Activated effector memory CD4-positive, alpha-beta T cell treated with Interleukin-2 at 50 U/mL for 16 hours (primary cell): ENCODE measurements at regions not wholly inside any gene's neighbourhood (a gene's known extent, or its start where the extent isn't known, plus 50 kb on each side); places are given as distances from the start of the nearest gene placed in this dataset.

Experiments used
- DNase-seq: peaks from one replicate; pipeline ENCODE4 v3.0.0-alpha.2; 2020

DNA sequence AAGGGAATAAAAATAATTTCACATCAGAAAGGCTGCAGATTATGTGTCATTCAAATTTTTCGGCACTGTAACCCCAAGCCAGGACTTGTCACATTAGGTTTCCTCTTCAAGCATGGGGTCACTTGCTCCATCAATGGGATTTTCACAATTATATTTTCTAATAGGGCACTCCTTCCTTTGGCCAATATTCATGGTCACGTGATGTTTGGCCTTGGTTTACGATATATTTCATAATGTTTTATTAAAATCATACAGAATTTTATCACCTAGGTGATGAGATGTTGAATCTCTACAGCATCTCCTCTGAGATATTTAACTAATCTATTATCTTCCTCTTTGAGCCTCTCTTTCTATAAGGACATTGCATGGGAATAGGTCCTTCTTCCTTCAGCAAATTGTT is 523.5 kb upstream of the SEMA6A start:
- no peak for DNase-seq

DNA sequence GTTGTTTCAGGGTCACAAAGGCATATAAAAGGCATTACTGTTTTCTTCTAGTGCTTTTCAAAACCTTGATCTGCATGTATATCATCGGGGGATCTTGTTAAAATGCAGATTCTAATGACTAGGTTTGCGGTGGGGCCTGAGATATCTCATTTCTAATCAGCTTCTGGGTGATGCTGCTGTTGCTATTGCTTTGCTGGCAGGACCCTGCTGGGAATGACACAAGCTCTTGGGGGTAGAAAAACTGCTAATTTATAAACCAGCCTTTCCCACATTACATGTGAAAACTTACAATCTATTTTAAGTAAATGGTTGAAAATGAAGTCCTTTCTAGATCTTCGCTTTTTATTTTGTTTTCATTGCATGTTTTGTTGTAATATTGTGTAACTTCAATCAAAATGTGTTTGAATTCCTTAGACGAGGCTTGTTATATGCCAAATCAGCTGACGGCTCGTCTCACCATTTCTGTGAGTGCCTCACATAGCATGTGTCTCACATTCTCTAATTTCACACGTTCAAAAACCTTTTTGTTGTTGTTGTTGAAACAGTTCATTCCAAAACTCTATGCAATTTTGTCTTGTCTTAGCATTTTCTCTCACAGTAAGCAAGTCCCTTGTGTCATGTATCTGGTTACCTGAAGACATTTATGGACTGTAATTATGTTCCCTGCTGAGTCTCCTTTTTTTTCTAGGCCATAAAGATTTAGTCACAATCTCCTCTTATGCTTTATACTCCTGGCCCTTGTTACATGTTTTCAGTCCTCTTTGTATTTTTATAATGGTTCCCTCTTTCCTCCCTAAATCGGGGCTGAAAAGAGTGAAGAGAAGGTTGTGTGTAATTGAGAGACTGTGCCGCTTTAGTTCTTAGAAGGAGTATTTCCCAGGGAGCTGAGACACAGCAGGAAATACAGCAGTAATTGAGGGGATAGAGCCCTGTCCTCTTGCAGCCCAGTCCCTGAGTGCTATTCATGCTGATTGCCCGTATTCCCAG is 521.0 kb upstream of the SEMA6A start:
- DNase-seq = no peak

DNA sequence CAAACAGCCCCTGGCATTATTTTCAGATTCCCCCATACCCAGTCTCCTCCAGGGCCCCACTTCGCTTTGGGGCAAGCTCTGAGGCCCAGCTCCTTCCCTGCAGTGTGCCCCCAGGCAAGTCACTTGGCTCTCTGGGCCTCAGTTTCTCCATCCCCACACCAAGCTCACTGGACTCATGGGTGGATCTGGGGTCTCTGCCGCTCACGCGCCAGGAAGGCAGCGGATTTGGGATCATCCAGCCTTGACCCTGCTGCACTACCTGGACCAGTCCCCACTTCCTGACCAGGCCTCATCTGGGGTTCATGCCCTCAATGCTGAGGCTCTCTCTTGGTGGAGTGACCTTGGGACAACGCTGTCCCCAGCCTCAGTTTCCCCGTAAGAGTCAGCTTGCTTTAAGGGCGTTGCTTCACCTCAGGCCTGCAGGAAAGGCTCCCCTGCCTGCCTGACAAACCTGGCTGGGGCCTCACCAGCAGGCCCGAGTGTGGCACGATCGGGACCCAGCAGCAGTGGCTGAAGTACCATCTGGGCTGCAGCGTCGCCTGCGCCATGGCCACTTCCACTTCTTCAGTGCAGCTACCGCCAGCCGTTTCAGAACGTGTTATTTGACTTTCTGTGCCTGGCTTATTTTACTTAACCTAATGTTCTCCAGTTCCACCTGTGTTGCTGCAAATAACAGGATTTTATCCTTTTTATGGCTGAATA is 519.6 kb upstream of the SEMA6A start:
- DNase-seq = no peak

DNA sequence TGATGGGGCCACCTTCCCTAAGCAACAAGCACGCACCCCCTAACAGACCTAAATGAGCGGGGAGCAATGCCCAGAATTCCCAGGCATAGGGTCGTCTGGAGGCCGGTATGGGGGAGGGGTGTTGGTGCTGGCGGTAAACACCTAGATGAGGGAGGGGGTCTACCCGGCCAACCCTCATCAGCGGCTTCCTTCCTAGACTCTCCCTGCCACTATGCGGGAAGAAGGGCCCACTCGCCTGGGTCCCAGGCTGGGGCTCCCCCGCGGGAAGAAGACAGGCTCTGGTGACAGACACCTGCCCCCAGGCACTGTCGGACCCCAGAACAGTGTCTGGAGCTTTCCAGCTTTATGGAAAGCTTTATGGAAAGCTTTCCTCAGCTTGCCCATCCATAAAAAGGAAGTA is 519.0 kb upstream of the SEMA6A start:
- no peak for DNase-seq

DNA sequence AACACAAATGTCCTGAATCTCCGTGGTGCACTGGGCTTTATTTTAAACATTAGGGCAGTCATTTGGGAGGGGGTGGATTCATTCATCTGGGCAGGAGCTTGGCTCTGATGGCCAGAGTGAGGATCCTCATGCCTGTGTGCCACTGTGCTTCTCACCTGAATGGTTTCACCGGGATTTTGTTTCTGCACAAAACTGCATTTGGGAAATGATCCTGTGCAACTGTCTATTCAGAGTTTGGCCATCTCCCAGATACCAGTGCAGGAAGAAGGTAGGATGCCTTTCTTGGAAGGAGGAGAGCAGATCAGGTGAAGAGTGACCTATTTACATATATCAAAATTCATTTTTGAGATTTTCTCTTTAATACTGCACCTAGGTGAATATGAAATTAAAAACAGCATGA is 514.4 kb upstream of the SEMA6A start:
- DNase-seq = no peak

DNA sequence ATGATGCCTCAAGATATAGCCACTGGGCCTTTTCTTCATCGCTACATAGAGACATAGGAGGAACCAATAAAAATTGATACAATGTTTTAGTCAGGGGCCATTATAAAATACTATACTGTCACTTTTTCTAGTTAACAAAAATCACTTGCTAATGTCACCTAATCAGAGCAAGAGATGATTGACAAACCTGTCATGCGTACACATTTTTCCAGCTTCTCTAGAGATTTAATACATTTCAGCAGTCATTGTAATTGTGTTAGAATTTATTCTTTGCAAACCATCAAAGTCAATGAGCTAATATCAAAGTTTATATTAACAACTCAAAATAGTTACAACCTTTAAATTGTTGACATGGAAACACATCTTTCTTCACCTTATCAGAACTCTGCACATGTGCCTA is 513.6 kb upstream of the SEMA6A start:
- DNase-seq = no peak

DNA sequence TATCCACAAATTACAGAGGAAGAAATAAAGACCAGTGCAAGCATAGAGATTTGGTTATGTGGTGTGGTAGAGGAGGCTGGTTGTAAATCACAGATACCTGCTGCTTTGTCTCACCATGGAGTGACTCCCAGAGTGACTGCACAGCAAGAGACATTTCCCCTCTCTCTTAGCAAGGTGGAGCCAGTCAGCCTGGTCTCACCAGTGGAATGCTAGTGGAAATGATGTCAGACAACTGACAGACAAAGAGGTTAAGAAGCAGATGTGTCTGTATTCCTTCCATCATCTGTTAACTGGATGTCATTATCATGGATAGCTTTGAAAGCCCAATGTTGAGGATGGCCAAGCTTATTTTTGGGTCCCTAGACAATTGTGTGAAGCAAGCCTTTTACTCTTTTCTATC is 509.4 kb upstream of the SEMA6A start:
- no peak for DNase-seq

DNA sequence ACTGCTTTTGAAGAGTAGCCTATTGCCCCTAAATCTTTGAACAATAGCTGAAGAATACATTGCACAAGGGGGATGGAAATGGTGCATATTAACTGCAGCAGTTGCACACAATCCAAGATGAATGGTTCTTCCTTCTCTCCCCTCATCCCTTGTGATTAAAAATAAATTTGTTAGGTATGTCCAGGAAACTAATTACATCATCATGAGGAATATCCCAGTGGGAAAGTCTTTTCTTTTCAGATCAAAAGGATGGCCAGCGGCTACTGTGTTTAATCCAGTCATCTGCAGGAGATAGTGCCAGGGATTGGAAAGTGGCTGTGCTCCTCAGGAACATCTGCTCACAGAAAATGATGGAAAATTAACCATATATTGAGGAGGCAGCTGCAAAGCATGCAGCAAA is 508.4 kb upstream of the SEMA6A start:
- DNase-seq = no peak

DNA sequence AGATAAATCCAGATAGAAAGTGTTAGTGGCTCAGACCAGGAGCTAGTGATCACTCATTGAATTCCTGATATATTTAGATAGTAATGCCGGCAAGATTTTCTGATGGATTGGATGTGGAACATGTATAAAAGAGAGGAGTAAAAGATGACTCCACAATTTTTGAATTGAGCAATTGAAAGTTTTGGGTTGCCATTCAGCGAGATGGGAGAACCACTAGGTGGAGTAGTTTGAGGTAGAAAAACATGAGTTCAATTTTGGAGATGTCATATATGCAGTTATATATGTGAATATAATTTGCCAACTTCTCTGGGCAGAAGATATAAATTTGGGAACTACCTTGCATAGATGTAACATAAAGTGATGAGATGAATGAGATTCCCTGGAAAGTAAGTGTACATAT is 502.5 kb upstream of the SEMA6A start:
- DNase-seq = no peak

DNA sequence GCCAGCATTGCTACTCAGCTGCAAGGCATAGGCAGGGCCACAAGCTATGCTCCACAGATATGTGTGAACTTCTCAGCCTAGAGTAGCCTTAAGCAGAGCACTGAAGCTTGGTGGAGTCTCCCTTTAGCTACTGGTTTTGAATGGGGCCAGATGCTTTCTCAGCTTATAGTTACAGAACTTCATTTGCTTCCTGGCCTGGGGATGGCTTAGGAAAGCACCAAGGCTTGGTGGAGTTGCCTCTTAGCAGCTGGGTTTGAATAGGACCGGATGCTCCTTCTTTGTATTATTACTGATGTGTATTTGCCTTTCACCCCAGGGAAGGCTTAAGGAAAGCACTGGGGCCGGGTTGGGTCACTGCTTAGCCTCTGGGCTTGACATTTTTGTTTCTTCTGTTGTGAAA is 497.8 kb upstream of the SEMA6A start:
- no peak for DNase-seq

DNA sequence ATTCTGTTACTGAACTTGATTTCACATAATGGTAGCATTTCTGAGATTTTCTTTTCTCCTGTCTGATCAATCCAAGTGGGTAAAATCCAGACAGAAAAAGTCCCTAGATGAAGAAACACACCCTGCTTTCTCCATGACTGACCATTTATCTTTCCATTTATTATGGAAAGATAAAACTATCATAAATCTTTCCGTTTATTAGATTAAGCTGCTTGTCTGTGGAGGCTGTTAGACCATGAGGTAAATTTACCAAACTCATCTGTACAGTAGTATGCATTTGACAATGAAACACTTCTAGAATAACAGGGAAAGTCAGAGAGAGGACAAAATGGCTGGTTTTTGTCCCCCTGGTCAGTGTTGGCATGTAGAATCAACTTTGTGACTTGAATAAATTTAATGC is 491.2 kb upstream of the SEMA6A start:
- DNase-seq = no peak

DNA sequence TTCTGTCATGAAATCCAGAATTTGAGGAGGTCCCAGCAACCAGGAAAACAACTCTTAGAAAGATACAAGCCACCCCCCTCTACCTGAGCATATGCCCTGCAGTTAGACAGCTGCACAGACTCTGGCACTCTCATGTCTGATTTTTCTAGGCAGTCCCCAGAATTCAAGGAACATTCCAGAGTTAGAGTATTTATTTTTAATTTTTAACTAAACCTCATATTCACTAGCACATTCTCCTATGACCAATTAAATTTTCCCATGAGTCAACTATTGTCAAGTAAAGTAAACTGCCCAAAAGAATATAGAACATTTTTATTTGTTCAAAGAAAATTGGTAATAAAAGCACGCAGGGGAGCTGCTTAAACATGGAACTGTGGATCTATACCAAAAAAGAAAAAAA is 490.5 kb upstream of the SEMA6A start:
- no peak for DNase-seq

DNA sequence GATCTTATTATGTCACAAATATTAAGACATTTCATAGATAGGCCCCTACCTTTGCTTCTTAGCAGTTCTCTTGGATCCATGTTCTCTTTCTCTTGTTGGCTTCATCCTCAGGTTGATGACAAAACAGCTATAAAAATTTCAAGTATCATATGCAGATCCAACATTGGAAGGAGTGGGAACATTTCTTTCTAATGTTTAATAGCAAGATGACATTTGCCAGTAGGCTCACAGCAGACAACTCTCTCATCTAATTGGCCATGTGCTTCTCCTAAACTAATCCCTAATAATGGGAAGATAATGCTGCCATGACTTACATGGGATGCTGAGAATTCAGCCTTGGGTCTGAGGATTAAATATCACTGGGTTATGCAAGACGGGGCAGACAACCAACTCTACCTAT is 485.5 kb upstream of the SEMA6A start:
- DNase-seq = no peak

DNA sequence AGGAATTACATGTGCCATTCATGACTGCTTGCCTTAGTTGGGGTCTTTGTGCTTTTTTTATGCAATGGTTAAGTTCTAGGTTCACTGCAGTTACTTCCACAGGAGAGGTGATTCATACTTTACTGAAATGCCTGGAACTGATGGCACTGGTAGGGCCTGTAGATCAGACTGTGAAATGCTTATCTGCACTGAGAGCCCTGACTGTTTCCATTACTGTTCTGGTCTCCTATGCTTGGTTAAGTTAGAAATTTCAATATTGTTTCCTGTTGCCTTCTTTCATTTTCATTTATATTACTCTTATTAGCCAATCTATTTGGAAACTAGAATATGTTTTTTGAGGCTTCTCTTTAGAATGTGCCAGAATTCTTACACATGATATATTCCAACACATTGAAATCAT is 484.1 kb upstream of the SEMA6A start:
- no peak for DNase-seq

DNA sequence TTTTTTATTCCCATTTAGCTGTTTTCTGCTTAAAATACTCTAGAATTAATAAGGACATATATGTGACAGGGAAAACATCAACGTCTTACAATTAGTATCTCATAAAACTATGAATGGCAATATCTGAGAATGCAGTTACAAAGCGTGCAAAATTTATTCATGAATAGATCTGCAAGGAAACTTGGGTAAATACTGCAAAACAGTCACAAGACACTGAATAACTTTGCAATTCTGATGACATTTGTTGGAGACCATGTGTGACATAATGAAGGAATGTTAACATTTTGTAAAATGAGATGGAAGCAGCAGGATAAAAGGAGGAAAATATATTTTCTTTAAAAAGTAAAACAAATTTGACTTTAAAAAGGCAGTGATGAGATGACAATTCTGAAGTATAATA is 480.9 kb upstream of the SEMA6A start:
- no peak for DNase-seq

DNA sequence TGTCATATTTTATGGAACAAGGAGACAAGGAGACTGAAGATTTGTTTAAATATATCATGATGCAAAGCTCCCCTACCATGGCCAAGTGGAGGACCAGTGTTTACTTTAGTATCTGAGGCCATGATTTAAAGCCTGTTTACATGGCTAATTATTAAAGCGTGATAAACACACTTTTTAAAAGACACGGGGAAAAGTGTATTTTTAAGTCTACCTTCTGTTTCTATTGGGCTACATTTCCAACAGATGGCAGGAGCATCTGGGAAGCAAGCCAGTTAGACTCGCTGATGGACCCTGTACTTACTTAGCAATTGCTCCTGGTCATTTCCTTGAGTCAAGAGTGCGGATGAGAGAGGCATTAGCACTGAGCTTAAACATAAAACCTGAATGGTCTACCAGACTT is 480.3 kb upstream of the SEMA6A start:
- no peak for DNase-seq

DNA sequence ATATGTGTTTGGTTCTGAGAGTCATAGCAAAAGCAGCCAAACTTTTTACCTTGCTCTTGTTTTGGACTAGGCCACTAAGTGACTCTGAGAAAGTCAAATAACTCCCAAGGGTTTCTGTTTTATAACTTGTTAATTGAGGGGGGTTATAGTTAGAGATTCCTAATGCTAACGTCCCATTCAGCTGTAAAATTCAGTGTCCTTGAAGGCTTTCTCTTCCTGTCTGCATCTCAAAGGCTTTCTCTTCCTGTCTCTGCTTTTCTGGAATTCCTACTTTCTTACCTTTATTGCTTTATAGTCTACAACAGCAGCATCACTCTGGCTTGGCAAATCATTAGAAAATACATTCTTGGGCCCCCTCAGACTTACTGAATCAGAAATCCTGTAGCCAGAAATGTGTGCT is 479.5 kb upstream of the SEMA6A start:
- DNase-seq = no peak

DNA sequence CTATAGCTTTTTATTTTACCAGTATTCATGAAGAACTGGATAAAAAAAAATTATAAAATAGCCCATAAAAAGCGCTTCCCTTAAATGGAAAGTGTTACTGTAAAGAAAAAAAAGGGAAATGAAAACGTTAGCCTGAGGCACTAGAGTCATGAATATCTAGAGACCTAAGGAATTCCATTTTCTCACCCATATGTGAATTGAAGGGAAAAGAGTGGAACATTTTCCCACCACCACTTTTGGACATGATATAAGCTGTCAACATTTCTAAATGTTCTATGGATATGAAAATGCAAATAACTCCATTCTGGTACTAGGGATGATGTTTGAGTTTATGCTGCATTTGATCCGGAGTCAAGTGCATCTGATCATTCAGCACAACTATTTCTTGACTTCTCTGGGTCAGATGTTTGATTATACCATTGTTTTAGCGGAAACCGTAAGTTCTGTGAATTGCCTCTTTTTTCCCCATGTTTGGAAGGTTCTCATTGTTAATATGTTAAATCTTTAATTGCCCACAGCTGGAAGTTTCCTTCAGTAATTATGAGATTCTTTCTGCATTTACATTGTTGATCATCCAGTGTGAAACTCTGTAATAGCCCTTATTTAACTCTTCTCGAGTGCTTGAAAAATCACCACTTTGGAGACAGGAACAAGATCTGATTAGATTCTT is 467.4 kb upstream of the SEMA6A start:
- no peak for DNase-seq

DNA sequence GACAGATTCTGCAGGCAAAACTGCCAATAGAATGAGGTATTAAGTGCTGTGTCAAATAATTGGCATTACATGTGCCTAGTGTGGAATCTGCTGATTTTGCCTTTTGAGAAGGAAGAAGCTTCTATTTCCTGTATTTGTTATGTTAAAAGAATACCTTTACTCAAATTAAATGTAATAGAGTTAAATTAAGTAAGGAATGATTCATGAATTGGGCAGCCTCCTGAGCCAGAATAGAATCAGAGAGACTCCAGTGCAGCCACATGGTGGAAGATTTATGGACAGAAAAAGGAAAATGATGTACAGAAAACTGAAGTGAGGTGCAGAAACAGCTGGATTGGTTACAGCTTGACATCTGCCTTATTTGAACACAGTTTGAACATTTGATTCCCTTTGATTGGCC is 464.4 kb upstream of the SEMA6A start:
- no peak for DNase-seq

DNA sequence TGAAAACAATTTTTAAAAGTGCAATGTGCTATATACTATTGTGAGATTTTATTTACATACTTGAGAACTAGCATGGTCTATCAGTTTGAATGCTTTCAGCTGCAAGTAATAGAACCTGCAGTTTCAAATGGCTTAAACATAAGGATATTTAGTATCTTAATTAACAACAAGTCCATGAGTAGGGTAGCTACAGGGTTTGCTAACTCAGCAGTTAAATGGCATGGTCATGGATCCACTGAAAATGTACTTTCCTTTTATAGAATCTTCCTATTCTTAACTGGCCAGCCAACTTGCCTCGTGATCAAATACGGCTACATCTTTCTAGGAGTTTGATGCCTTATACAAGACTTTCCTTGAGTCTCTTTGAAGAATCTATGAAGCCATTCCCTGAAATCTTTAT is 452.8 kb upstream of the SEMA6A start:
- DNase-seq = no peak

DNA sequence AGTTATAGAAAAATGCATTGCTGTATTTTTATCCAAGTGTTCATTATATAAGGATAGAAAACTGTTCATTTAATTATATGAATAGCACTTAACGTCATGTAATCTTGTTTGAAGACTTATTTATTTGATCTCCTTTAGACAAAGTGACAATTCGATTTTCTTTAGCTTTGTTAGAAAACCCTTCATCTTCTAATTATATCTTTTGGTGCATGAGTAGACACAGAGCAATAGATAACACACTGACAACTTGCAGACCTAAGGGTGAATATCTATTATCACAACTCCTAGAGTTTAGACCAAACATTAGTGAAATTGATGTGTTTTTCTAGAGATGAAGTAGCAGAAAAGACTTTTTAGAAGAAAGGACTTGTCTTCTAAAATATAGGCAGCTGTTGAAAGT is 446.4 kb upstream of the SEMA6A start:
- DNase-seq = no peak

DNA sequence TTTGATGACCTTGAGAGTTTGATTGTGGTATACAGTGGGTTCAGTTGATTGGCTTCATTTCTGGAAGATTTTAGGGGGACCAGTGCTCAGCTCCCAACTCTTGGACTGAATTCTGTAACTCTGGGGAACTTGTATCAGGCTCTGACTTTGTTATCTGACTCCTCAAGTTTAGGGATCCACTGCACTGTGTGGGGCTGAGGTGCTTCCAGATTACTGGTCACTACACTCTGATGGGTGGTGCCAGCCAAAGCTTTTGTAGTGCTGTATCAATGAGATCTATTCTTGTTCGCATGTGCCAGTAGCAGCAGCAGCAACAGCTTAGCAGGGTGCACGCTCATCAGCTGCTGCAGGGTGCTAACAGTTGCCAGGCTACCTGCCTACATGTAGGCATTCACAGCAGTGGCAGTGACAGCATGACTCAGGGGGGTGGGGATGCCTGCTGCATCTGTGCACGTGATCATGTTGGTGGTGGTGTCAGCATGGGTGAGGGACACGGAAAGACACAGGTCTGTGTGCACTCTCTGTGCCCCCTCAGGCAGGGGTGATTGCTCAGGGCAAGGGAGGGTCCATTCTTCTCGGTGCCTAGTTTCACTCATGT is 438.8 kb upstream of the SEMA6A start:
- no peak for DNase-seq

DNA sequence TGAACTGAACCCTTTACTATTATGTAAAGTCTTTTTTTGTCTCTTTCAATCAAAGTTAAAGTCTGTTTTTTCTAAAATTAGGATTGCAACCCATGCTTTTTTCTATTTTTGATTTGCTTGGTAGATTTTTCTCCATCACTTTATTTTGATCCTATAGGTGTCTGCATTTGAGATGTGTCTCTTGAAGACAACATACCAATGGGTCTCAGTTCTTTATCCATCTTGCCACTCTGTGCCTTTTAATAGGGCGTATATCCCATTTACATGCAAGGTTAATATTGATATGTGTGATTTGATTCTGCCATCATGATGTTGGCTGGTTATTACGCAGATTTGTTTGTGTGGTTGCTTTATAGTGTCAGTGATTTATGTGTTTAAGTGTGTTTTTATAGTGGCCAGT is 436.0 kb upstream of the SEMA6A start:
- no peak for DNase-seq

DNA sequence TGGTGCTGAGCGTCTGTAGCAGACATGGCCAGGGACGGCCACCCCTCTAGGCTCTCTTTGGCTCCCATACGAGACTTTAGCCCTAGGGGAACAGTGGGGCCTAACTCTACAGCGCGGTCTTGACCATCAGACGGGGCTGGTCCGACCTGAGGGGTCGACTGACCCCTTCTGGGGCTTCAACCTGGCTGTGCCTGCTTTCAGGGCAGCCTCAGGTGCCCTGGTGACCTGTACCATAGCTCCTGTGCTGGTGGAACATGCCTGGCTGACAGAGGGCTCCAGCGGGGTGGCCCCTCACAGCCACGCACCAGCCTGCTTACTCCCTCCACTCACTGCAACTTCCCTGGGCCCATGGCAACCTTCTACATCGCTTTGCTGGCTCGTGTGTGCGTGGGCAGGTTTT is 423.4 kb upstream of the SEMA6A start:
- no peak for DNase-seq
